ENCODE measurements at regions not wholly inside any gene's neighbourhood (a gene's known extent, or its start where the extent isn't known, plus 50 kb on each side); places are given as distances from the start of the nearest gene placed in this dataset.
"Not testable (repeated sequence)": the region's sequence is repeated elsewhere in the genome, so short reads cannot be mapped to it uniquely, and the experiment has no call there.

DNA sequence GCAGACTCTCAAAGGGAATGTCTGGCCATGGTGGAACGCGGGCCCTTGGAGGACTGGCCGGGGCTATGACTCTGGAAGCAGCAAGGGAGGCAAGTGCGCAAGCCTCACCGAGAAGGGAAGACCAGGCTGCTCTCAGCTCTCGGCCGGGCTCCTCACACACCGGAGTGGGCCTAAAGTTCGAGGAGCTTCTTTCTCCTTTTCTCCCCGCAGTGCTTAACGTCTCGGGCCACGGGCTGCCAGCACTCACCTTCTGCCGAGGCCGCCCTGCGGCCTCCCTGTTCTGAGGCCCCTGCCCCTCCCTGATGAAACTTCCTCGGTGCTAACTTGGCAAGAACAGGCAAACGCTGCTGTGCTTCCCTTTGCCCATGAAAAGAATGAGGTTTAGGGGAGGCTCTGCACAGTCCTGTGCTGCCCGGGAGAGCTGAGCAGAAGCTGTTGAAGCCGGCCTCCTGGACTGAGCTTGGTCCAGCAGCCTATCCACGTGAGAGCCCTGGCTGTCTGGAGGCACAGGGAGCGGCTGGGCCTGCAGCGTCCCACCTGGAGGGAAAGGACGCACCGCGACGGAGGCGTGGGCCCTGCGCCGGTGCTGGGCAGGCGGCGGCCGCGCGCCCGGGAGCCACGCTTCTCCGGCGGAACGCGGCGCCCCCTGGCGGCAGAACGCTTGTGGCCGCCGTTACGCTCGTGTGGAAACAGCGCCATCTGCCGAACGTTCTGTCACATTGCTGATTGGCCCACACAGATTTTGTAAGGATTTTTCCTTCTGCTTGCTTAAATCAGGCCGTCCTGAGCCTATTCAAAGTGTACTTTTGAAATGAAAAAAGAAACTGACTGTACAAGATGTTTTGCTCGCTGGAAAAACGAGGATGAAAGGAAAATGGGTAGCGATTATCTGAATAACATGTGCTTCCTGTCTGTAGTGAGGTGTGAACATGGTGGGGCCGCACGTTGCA, 65.0 kb upstream of the TMEM45B start:
- peak overlapping the region; percentile 31 for H3K4me3 ChIP-seq (ENCODE audit: low read depth, low read length)
- TF ChIP-seq, protein P1, sequence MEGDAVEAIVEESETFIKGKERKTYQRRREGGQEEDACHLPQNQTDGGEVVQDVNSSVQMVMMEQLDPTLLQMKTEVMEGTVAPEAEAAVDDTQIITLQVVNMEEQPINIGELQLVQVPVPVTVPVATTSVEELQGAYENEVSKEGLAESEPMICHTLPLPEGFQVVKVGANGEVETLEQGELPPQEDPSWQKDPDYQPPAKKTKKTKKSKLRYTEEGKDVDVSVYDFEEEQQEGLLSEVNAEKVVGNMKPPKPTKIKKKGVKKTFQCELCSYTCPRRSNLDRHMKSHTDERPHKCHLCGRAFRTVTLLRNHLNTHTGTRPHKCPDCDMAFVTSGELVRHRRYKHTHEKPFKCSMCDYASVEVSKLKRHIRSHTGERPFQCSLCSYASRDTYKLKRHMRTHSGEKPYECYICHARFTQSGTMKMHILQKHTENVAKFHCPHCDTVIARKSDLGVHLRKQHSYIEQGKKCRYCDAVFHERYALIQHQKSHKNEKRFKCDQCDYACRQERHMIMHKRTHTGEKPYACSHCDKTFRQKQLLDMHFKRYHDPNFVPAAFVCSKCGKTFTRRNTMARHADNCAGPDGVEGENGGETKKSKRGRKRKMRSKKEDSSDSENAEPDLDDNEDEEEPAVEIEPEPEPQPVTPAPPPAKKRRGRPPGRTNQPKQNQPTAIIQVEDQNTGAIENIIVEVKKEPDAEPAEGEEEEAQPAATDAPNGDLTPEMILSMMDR (conservative IDR thresholded peaks at IDR 0.05; ENCODE audit: low read depth, low read length) = peak; percentile 75
- DNase-seq (ENCODE audit: low read depth) = no peak

DNA sequence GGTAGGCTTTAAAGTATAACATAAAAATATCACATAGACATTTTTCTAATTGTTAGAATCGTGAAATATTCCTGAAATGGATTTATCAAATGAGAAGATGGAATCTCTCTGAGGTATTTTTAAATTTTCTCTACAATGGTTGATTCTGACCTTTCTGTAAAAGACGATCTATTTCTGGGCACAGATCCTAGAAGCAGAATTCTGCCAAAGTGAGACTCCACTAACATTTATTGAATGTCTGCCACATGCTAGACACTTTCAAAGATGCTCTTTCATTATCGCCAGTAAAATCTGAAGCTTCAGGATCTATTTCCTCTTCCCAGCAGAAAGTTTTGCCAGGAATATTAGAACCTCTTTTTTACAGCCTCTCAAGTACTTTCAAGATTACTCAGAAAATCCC, 64.1 kb upstream of the TMEM45B start:
- DNase-seq (ENCODE audit: low read depth) = no peak
- TF ChIP-seq, protein P1 (conservative IDR thresholded peaks at IDR 0.05; ENCODE audit: low read depth, low read length) = no peak
- H3K4me3 ChIP-seq (ENCODE audit: low read depth, low read length) = no peak overlapping the region

DNA sequence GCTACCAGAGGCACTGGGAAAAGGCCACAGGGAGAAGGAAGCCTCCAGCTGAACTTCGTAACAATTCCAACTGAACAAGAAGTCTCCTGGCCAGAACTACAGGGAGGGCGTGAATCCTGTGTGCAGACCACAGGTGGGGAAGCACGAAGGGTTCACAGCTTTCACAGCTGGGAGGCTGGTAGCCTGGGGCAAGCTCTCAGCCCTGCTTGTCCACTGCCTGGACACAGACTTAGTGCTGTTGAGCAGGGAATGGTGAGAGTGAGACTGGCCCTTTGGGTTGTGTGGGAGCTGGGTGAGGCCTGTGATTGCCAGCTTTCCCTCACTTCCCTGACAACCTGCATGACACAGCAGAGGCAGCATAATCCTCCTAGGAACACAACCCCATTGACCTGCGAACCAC, 52.1 kb upstream of the TMEM45B start:
- H3K4me3 ChIP-seq (ENCODE audit: low read depth, low read length); DNase-seq (ENCODE audit: low read depth): not testable (repeated sequence)

DNA sequence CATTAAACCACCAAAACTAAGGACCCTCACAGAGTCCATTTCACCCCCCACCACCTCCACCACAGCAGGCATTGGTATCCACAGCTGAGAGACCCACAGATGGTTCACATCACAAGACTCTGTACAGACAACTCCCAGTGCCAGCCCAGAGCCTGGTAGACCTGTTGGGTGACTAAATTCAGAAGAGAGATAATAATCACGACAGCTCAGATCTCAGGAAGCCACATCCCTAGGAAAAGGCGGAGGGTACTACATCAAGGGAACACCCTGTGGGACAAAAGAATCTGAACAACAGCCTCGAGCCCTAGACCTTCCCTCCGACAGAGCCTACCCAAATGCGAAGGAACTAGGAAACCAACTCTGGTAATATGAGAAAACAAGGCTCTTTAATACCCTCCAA, 51.4 kb upstream of the TMEM45B start:
- not testable (repeated sequence) for DNase-seq (ENCODE audit: low read depth); H3K4me3 ChIP-seq (ENCODE audit: low read depth, low read length)

All from epithelial cell of proximal tubule (primary cell).